HG02943 (cell line): ENCODE measurements at regions not wholly inside any gene's neighbourhood (a gene's known extent, or its start where the extent isn't known, plus 50 kb on each side); places are given as distances from the start of the nearest gene placed in this dataset.
"Not testable (repeated sequence)": the region's sequence is repeated elsewhere in the genome, so short reads cannot be mapped to it uniquely, and the experiment has no call there.

Experiments used
- ATAC-seq: cut with Tn5 transposase; IDR thresholded peaks from one replicate; pipeline ENCODE4 v1.9.1; 2021; ENCODE audit warnings: mild to moderate bottlenecking, low read depth, moderate library complexity; ENCODE audit not compliant: unreplicated experiment

GRCh38 chr3:138890555-138891187 is 55.9 kb upstream of the PIK3CB start:
- ATAC-seq: peak; percentile 66

- ATAC-seq: no peak
These were observed 55.1 kb upstream of the PIK3CB start for GRCh38 chr3:138889792-138890191.

GRCh38 chr3:138888560-138888959 is 53.8 kb upstream of the PIK3CB start:
- no peak for ATAC-seq

- ATAC-seq: not testable (repeated sequence)
These were observed 51.4 kb upstream of the PIK3CB start for GRCh38 chr3:138886096-138886495.
